AG10803 (cell line): ENCODE measurements at regions not wholly inside any gene's neighbourhood (a gene's known extent, or its start where the extent isn't known, plus 50 kb on each side); places are given as distances from the start of the nearest gene placed in this dataset.

ENCODE experiments used
- DNase-seq: peaks from one replicate; pipeline ENCODE4 v3.0.0; 2010; ENCODE audit warnings: low read depth
- H3K4me3 ChIP-seq: 2 replicates; pipeline ENCODE4 v1.5.1; 2011; ENCODE audit warnings: mild to moderate bottlenecking, low read length, control low read depth
- TF ChIP-seq, protein P1 (sequence below): conservative IDR thresholded peaks from 2 replicates; pipeline ENCODE4 v1.5.1; 2011; ENCODE audit warnings: mild to moderate bottlenecking, low read length, control low read depth, inconsistent platforms

DNA sequence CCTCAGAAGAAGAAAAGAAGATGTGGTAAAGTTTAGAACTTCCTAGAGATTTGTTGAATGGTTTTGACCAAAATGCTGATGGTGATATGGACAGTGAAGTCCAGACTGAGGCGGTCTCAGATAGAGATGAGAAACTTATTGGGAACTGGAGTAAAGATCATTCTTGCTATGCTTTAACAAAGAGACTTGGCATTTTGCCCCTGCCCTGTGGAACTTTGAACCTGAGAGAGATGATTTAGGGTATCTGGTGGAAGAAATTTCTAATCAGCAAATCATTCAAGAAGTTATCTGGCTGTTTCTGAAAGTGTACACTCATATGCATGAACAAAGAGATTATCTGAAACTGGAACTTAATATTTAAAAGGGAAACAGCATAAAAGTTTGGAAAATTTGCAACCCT lies 505.2 kb downstream of the NSUN3 start:
- no peak for DNase-seq
- no peak overlapping the region for H3K4me3 ChIP-seq
- TF ChIP-seq, protein P1, sequence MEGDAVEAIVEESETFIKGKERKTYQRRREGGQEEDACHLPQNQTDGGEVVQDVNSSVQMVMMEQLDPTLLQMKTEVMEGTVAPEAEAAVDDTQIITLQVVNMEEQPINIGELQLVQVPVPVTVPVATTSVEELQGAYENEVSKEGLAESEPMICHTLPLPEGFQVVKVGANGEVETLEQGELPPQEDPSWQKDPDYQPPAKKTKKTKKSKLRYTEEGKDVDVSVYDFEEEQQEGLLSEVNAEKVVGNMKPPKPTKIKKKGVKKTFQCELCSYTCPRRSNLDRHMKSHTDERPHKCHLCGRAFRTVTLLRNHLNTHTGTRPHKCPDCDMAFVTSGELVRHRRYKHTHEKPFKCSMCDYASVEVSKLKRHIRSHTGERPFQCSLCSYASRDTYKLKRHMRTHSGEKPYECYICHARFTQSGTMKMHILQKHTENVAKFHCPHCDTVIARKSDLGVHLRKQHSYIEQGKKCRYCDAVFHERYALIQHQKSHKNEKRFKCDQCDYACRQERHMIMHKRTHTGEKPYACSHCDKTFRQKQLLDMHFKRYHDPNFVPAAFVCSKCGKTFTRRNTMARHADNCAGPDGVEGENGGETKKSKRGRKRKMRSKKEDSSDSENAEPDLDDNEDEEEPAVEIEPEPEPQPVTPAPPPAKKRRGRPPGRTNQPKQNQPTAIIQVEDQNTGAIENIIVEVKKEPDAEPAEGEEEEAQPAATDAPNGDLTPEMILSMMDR: no peak

DNA sequence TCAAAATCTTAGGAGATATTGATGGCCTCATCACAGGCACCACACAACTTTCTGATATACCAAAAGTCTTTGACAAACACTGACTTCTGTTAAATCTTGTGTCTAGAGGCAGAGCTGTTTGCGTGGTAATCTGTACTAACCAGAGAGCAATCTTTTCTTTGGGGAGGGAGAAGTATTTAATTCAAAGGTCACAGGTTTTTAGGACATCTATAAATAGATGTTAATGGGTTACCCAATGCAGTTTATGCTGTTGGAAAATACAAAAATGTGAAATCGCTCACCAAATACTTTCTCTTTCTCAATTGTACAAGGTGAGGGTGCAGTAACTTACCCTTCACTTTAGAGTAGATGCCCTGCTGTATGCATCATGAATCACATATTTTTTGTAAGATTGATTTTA lies 510.5 kb downstream of the NSUN3 start:
- TF ChIP-seq, protein P1: no peak
- no peak overlapping the region for H3K4me3 ChIP-seq
- no peak for DNase-seq

DNA sequence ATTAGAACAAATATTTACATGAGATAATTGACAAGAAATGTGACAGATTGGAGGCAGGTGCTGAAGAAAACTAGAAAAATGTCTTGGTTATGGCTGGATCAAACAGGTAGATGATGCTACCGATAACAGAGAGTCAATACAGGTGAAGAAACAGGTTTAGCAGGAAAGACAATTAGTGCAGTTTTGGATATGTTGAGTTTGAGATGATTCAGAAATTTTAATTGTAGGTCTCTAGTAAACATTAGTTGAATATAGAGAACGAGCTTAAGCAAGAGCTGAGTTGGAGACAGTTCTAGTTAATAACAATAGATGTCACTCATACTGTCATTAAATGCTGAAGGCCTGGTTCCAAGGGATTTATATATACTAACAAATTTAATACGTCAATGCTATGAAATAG lies 524.4 kb downstream of the NSUN3 start:
- TF ChIP-seq, protein P1: no peak
- no peak overlapping the region for H3K4me3 ChIP-seq
- no peak for DNase-seq

DNA sequence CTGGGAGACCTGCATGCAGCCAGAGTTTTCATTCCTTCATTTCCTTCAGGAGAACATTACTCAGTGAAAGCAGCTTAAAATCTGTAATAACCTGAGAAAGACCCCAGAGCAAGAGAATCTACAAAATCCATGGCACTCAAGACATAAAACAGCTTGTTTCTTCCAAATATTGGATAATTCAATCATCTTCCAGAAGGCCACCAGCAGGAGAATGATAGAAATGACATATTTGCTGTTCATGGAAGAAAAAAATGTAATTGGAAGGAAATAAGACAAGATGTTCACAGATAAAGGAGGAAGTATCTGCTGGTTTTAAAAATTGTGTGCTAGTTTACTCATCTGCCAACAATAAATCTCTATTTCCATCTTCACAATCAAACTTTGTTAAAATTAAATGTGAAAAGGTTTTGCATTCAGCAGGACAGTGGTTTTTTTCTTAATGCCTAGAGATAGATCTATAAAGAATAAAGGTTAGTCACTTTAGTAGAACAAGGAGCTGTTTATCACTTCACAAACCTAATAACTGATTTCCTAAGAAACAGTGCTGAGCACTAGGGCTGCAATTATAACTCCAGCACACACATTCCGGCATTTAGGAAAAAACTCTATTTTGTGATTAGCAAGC lies 530.8 kb downstream of the NSUN3 start:
- TF ChIP-seq, protein P1: no peak
- DNase-seq: no peak
- no peak overlapping the region for H3K4me3 ChIP-seq

DNA sequence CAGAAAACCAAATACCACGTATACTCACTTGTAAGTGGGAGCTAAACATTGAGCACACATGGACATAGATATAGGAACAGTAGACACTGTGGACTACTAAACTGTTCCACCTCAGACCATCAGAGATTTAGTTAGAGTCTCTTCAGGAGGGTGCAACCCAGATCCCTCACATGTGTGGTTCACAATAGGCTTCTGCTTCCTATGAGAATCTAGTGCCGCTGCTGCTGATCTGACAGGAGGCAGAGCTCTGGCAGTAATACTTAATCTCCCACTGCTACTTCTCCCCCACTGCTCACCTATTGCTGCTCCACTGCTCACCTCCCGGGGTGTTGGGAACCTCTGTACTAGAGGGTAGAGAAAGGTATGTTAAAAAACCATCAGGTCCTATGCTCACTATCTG lies 533.3 kb downstream of the NSUN3 start:
- H3K4me3 ChIP-seq: no peak overlapping the region
- no peak for DNase-seq
- TF ChIP-seq, protein P1: no peak

DNA sequence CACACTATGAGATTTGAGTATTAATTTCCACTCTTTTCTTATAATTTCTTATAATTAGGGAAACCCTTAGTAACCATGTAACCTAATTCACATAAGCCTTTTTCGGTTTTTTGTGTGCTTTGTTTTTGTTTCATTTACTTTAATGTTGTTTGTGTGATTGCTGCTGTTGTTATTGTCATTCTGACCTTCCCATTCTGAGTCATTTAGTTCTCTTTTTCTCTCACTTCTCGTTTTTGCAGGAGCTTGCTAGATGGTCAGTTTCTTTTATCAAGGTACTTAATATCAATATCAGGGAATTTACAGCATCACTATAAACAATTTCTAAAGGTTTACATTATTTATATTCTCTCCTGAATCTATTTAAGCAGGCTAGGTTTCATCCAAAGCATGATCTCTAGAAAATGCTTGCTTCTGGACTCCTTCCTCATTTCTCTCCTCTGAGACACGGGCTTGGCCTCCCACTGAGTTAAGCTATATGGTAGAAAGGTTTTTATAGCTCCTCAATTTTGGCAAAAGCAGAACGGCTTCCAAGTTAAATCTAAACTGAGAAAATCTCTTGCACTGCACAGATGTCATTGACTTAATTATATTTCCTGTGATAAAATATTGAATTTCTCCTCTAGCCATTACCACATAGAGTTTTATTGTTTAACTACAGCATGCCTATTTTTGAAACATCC lies 534.2 kb downstream of the NSUN3 start:
- no peak overlapping the region for H3K4me3 ChIP-seq
- TF ChIP-seq, protein P1: no peak
- DNase-seq: no peak

DNA sequence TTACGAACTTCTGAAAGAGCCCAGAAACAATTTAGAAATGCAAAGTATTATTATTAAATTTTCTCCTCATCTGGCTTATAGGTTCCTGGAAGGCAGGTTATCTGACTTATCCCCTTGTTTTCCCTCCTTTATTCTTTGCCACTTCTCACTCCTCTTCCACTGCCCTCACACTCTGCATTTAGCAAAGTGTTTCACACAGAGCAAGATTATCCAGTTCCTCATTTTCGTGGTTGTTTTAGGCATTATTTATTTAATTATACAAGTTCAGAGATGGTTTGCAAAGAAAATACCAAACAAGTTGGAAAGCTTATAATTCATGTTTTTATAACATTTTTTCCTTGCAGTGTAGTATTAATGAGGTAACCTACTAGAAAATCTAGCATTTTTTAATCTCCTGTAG lies 544.9 kb downstream of the NSUN3 start:
- no peak for DNase-seq
- TF ChIP-seq, protein P1: no peak
- no peak overlapping the region for H3K4me3 ChIP-seq
